Mucosa of gallbladder (tissue), 1 donor: ENCODE measurements at regions not wholly inside any gene's neighbourhood (a gene's known extent, or its start where the extent isn't known, plus 50 kb on each side); places are given as distances from the start of the nearest gene placed in this dataset.

Experiments used
- DNase-seq: peaks from one replicate; pipeline ENCODE4 v3.0.0-alpha.2; 2020; ENCODE audit warnings: low spot score
- donor health status: DM: no; HTN: no; CAD: no.

DNA sequence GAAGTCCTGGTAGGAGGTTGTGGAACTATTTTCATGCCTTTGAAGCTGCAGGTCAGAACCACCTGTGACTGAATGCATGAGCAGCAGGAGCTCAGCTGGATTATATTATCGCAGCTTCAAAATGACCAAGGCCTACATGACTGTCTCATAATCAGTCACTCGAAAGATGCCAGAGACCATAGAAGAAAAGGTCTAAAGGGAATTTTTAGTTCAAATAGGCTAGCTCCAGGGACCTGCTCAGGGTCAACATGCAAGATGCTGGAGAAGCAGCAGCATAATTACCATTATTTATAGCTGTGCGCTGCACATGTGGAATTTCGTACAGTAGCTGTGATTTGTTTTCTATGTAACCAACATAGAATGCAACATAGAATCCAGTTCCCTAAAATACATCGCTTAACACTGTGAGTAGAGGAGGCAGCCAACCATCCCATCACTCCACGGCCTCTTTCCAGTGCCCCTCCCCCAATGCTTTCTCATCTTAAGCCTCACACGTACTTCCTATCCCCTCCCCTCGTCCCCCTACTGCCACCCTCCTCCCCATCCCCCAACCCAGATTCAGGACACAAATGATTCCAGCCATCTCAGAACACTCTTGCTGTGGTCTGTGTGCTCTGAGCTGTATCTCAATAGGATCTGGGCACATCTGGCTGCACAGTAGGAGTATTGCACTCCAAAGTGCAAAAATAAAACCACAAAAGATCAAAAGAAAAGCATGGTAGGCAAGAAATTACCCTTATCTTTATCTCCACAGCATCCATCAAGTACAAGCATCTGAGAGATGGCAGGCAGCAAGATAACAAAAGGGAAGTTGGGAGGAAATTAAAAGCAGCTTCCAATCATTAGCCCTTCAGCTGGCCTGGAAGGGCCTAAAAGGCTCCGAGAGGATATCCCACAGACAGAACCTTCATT lies 352.8 kb upstream of the SEMA6D start:
- no peak for DNase-seq

DNA sequence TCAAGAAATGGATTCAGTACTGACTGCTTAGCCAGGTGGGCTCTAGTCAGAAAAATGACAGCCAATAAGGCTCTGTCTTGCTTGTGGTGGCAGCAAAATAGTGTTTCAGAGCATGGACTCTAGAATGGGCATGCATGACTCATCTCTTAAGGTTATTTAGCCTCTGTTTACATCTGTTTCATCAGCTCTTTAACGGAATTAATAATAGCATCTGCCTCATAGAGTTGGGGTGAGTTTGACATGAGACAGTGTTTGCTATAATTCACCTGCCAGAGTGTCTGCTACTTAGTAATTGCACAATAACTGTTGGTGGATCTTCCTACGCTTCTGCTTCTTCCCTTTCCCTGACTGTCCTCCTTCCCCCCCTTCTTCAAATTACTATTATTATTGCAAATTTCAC lies 350.4 kb upstream of the SEMA6D start:
- no peak for DNase-seq

DNA sequence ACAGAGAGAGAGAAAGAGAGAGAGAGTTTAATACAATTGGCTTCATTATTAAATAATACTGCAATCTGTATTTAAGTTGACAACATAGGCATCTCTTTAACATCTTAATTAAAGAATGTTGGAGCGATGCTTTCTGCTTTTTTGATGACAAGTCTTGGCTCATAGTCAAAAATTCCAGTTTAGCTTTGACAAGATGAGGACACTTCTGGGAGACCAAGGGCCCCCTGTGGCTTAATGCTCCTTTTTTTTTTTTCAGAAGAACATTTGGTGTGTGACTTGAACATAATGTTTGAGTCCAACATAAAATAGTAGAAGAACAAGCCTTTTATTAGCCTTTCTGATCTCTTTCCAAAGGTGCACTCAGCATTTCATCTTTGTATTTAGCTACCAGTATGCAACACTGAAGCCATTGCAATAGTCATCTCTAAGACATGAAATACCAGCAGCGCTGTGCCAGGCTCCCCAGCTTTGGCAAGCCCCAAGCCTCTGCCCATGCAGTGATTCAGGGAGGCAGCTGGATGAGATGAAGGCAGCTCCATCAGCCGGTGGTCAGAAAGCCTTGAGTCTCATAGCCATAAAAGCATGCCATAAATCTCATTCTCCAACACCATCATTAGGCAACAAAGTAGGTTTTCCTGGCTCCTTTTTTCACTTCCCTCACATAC lies 349.4 kb upstream of the SEMA6D start:
- no peak for DNase-seq

DNA sequence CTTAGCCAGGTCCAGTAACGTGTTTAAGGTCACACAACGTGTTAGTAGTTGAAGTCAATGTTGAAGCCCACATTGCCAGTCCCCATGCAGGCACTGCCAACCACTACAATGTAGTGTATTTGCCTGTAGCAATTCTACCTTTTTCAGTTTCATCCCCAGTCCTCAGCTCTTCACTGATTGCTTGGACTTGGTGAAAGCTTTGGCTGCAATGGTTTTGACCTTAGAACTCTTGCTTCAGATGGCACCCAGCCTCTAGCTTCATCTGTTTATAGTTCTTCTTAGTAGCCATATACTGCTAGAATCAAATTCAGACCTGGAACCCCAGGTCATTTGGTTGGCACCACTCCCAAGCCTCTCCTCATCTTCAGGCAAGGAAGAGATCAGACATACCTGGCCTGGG lies 345.4 kb upstream of the SEMA6D start:
- DNase-seq, result no peak

DNA sequence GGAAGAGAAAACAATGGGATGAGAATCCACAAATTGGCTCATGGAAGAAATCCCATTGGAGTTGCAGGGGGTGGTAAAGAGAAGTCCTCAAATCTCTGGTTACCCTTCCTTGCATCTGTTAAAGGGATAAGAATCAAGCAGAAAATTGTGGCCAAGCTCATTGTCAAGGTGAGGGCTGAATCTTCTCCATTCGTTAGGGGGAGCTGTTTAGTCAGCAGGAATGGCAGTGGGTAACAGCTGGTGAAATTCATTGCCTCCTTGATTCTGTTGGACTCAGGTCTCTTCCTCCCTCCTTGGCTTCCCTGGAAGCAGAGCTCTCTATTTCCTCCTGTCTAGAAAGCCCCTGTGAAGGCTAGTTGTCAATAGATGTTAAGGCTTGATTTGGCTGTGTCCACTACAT lies 343.1 kb upstream of the SEMA6D start:
- DNase-seq, result no peak

DNA sequence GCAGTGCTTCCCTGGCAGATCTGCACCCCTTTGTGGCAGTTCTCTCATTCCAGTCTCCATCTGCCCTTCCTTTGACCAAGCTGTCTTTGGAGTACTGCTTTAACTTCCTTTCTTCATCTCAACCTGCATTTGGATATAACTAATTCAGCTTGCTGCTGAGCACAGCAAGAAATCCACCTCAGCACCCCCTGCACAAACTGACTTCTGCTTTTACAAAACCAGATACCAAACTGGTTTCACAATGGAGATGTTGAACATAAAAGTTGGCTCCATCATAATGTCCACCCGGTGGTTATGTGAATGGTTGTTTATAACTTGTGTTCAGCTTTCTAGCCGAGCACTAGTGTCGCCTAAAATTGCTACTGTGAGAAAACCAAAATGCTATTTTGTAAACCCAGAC lies 341.1 kb upstream of the SEMA6D start:
- no peak for DNase-seq

DNA sequence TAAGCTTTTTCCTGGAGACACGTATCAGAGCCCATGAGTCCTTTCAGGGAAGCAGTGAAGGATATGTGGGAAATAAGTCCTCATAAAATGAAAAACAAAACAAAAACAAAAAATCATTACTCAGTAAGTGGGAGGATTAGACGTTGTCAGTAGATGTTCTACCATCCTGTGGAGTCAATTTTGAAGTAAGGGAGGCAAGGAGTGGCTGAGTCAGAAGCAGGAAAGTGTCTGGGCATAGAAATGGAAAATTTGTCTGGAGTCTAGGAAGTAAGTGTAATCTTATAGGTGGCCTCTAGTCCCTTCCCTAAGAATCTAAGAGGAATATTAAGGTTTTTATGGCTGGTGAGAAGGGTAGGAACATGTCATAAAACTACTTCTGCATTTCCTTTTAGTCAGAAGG lies 339.8 kb upstream of the SEMA6D start:
- no peak for DNase-seq

DNA sequence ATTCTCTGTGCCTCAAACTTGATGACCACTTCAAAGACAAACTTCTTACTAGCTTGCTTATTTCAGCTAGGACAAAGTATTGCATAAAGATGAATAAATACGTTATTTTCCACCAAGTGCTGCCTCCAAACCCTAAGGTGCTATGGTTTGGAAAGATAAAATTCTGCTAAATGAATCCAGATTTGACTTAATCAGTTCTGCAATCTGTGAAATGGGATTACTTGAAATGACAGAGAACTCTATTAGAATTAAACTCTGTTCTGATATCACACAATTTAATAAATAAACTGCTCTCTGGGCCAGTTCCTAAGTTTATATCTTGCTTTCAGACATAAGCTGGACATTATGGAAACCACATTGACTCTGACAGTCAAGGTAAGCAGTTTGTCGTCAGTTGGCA lies 338.8 kb upstream of the SEMA6D start:
- DNase-seq, result no peak

DNA sequence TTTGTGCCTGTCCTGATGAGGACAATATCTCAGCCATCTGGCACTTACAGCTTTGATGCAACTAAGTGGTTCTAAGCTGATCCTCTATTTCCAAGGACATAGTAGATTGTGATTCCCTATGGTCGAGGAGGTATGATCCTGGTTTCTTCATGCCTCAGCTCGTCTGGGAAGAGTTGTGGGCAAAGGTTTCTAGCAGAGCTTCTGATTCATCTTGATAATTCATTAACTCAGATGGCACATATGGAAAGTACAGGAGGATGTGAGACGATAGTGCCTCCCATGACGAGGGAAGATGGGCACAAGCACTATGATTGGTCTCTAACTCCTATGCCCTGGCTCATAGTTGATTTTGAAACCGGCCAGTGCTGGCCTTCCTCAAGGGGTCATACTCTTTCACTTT lies 334.2 kb upstream of the SEMA6D start:
- no peak for DNase-seq

DNA sequence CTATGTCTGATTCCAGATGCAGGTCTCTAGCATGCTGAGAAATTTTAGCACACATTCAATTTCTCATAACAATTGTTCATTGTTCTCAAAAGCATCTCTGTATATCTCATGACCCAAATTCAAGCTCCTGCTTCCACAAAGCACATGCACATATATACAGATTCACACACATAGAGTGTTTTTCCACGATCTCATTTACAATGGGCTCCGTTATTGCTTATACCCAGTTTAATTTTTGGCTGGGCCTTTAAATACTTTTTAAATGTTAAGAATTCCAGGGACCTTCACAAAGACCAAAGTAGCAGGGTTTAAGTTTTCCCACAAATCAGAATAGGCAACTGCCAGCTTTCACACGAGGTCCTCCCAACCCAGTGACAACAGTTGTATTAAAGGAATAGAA lies 333.5 kb upstream of the SEMA6D start:
- no peak for DNase-seq

DNA sequence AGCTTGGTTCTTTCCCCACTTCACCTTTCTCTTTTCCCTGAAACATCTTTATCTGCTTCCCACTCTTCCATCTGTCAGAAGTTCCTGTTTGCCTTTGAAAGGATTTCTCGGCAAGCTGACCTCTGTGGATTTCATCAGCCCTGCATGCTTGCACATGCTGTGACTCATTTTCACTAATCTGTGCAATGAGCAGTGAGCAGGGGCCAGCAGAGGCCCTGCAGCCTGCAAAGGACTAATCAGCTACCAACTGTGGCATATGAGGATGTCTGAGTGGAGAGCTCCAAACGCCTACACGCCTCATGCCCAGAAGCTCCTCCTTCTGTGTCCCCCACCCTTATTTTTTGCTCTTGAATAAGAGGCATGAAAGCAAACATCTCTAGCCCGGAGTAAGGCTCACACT lies 333.0 kb upstream of the SEMA6D start:
- DNase-seq, result no peak

DNA sequence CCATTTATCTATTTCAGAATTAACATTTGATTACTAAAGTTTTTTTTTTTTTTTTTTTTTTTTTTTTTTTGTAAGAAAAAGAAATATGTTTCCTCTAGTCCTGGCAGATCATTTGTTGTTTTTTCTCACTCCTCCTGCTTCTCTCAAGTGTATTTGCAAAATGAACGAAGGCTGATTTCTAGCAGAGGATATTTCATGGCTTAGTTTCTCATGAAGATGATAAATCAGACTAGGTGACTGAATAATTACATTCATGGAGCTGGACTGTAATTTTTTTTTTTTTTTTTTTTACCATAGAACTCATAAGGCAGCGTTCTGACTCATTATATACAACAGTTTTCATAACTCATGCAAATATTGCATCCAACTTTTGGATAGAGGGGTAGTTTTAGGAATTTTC lies 332.5 kb upstream of the SEMA6D start:
- DNase-seq, result no peak

DNA sequence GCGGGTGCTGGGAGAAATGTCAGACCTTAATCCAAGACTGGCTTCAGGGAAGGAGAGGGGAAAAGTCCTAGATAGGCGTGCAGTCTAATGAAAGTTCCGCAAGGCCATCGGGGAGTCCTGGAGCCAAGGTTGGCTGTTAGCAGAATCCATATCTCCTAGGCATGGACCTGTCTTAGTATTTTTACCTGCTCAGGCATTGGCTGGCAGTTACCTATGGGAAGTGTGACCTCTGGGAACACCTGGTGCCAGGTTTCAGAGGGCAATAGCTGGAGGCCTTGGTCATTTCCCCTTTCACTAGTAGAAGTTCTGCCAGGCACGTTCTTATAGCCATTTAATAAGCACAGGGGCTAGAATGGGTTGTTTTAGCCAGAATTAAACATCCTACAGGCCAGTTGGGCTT lies 330.8 kb upstream of the SEMA6D start:
- no peak for DNase-seq

DNA sequence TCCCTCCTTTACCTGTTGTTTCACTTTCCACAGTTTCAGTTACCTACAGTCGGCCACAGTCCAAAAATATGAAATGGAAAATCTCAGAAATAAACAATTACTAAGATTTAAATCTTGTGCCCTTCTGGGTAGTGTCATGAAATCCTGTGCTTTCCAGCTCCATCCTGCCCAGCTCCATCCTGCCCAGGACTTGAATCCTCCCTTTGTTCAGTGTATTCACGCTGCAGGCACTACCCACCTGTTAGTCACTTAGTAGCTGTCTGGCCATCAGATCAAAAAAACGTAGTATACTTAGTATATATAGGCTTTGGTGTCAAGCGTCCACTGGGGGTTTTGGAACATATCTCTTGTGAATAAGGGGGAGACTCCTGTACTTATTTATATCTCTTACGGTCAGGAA lies 329.0 kb upstream of the SEMA6D start:
- DNase-seq, result no peak

DNA sequence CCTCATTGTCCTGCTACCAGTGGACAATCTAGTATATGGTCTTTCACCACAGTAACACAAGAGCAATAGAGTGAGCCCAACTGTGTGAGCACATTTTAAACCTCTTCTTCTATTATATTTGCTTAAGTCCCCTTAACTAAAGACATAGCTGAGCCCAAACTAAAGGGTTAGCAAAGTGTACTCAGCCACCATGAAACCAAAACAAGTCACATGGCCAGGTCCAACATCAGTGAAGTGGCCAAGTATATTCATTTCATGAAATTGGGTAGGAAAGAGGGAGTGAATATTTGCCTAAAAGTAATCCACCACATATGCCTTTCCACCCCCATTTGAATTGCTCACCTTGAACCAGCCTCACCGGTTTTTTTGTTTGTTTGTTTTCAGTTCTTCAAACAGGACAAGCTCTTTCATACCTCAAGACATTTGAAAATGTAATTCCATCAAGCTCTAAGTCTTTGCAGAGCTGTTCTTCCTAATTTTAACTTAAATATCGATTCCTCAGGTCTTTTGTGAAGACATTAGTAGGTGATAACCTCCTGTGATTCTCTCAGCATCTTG lies 327.0 kb upstream of the SEMA6D start:
- no peak for DNase-seq

DNA sequence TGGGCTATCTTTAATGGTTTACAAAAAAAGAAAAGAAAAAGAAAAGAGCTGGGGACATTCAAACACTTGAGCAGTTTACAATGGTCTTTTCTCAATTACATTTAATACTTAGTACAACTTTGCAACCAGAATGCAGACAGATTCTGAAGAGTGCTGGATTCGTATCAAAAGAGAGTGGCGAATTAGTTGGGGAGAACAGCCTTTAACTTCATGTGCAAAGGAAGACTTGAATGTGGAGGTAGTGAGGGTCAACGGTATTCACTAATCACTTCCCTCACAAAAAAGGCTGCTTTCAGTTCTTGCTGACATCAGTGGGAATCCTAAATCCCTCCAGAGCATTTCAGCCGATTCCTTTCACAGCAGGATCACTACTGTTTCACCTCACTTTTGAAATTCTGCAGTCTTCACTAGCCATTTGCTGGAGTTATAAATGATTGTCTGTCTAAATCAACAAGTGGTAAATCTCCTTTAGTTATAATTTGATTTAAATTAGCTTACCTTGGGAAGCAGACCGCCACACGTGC lies 323.0 kb upstream of the SEMA6D start:
- DNase-seq, result no peak

DNA sequence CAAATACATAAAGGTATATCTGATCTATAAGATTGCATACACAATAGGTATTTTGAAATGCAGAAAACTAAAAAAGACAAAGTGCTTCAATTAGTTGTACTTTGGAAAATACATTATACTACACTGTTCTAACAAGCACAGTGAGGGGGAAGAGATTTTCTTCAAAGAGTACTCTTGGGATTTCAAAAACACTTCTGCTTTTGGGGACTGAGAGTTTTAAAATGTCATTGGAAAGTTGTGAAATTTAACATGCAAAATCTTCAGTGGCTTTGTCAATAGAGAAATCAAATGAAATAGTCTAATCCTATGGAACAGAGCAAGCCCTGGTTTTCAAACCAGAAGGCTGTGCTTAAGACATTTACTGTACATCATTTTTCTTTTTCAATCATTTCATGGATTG lies 322.2 kb upstream of the SEMA6D start:
- no peak for DNase-seq

DNA sequence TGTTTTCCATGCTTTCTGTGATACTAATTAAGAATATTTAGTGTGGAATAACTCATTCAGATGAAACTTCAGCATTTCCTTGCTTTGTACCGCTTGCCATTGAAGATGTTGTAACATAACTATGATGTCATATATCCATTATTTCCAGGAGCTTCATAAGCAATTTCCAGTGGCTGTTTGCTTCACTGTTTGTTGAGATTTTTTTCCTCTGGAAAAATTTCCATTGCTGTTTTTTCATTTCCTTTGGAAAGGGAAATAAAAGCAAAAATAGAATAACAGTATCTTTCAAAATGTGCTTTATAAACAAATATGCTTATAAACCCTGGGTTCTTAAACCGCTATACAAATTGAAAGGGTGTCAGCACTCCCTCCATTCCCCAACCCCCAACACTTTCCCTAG lies 319.6 kb upstream of the SEMA6D start:
- no peak for DNase-seq

DNA sequence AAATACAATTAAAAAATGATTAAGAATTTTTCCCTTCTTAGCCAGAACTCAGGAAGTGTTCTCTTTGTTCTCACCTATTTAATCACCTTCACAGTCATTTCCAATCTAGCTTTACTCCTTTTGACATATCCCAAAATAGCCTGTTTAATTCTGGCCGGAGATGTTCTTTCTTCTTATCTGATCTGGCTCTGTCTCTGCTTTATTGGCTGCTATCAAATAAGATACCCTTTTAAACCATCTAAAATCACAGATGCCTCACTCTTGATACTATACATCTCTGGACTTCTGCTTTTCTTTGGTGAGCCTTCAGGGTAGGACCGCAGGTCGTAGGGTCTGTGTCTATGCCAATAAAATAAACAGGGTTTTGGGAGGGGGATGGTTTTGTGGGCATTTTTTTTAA lies 319.2 kb upstream of the SEMA6D start:
- no peak for DNase-seq

DNA sequence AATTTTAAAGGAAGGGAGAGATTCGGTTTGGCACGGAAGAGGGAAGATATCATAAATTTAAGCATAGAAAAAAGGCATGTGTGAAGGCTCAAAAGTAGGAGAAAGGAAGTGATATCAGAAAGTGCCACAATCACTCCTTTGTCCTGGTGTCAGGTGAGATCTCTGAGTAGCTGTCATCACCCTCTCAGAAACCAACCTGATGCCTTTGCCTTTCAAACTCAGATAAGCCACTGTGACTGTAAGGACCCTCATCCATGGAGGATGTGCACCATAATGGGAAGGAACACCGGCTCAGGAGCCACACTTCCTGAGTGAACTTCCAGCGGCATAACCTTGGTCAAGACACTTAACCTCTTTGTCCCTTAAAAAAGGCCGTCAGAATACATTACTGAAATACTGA lies 318.7 kb upstream of the SEMA6D start:
- DNase-seq, result no peak

DNA sequence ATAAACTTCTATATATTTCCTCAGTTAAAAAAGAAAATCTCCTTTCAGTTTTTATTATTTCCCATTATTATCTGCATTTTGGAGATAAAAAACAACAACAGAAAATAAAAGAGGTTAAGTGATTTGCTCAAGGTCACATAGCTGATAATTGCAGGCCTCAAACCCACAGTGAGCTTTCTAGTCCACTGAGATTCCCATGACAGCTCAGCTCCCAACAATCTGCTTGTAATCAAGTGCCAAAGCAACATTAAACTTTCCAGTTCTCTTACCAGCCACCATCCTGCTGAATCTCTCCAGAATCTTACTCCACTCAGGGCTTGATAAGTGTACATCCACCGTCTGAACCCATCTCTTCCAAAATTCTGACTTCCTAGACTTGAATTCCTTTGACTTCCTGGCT lies 318.2 kb upstream of the SEMA6D start:
- DNase-seq, result no peak

DNA sequence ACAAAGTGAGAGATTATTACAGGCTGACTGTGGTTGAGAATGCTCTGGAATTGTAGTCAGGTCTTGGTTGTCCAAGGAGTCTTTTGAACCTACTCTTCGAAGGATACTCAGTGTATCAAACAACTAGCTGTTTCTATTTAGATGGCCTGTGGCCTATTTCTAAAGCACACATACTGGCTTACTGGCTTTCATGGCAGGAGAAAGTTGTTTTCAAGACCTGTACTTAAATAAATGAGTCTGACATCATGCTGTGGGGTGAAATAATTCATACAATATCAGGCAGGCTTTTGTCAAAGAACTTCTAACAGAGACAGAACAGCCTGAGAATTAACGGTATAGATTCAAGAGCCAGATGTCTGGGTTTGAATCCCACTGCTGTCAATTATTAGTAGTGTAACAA lies 316.7 kb upstream of the SEMA6D start:
- no peak for DNase-seq

DNA sequence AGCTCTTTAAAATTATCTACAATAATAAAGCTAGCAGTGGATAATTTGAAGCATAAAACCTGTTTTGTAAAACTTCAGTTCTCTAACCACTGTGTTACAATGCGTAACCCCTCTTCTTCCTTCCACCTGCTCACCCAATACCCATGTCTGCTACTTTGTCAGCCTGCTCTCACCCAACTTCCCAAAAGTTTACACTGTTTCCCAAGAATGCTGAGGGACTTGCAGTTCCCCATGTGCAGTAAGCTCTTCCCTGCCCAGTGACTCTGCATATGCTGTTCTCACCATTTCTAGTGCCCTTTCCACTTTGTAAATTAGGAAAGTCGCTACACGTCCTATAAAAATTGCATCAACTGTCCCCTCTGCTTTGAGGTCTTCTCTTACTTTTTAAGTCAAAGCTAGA lies 315.9 kb upstream of the SEMA6D start:
- no peak for DNase-seq
